Raji (cell line): ENCODE measurements at regions not wholly inside any gene's neighbourhood (a gene's known extent, or its start where the extent isn't known, plus 50 kb on each side); places are given as distances from the start of the nearest gene placed in this dataset.

Experiments used
- POLR2A ChIP-seq: IDR thresholded peaks from 2 replicates; pipeline ENCODE4 v1.6.1; 2011; ENCODE audit warnings: low read depth, low read length, control low read depth; ENCODE audit not compliant: insufficient read depth

DNA sequence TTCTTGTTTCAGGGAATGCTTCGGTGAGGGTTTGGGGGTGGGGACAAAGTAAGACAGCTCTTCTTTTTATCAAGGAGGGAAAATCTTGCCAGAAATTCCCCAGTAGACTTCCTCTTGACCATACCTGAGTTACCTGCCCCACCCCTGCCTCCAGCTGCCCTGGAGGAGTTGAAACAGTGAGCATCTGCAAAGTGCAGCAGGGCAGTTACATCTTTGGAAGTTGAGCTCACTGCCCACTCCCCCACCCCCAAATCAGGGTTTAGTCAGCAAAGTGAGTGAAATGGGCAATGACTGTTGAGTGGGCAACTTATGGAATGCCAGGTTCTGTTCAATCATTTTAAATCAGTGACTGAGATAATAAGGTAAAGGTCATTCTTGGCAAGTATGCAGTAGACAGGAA lies 98.8 kb downstream of the BANF2 start:
- TF ChIP-seq POLR2A, result no peak

DNA sequence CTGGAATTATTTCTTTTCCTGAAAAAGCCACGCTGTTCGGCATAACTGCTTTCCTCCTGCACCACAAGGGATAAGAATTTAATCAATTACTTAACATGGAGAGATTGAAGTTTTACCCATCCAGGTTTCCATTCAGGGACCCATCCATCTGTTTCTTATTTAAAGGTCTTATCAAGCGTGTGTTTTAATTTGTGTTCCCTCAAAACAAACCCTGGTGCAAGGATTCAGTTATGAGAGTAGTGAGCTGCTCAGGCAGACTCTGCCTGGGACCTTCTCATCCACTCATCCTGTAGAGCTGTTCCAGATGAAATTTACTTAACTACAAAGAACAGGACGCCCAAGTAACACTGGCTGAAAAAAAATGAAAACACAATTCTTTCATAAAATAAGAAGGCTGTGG lies 97.8 kb downstream of the BANF2 start:
- no peak for TF ChIP-seq POLR2A

DNA sequence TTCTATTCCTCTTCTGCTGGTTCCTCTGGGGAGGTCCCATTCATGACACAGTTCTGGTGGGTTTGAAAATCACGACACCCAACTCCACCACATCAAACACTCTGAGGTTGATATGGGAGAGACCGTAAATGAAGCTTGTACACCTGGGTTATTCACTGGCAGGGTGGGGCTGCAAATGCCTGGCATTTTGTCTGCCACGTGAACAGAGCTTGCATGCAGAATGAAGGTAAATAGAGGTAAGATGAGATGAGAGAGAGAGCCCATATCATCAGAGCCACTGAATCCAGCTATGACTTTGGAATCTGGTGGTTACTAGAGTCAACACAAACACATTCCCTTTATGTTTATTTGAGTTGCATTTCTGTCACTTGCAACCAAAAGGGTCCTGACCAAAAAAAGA lies 97.4 kb downstream of the BANF2 start:
- TF ChIP-seq POLR2A, result no peak

DNA sequence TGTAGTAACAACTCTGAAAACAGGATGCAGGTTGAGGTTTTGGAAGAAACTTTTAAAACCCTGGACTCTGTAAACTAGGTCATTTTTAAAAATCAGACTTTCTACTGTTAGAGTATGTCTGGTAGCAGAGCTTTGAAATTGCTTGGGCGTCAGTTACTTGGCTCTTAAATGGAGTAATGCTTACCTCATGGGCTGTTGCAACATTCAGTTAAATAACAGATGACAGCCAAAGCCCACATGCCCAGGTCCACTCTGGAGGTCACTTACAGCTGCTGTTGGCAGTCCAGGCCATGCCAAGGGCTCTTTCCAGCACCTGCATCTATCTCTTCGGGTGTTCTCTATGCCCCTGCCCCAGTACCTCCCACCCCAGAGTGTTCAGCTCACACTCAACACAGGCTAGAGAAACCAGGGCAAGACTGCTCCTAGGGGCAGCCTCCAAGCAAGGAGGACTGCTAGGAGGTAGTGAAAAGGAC lies 96.4 kb downstream of the BANF2 start:
- no peak for TF ChIP-seq POLR2A

DNA sequence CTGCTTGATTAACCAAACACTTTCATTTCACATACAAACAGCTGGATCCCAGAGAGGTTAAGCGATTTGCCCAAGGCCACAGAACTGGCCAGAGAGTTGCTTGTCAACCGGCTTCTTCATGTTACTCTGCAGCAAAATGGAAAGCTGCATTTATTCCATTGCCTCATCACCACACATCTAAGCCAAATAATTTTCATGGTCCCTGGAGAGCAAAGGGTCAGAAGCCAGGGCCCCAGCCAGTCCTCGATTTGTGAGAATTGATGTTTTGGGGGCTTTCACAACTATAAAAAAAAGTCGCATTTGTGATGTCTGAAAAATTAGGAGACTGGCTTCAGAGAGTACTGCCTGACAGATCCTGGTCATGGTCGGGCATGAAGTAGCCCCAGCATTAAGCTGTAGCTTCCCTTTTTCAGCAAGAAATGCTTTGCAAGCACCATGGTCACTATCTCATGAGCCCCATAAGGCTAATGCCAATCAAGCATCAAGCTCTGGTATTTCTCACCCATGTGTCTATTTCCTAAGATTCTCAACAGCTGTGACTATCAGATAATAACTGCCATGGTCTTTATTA lies 95.8 kb downstream of the BANF2 start:
- no peak for TF ChIP-seq POLR2A

DNA sequence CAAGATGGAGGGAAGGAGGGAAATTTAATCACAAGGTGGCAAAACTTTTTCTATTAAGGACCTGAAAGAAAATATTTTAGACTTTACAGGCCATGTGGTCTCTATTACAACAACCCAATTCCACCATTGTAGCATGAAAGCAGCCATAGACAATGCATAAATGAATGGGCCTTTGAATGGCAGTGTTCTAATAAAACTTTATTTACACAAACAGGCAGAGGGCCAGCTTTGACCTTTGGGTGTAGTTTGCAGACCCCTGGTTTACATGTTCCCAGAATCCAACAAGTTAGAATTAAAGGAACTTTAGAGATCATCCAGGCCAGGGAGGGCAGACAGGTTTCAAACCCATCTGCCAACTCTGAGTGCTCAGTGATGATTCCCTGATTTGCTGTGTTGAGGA lies 95.2 kb downstream of the BANF2 start:
- no peak for TF ChIP-seq POLR2A

DNA sequence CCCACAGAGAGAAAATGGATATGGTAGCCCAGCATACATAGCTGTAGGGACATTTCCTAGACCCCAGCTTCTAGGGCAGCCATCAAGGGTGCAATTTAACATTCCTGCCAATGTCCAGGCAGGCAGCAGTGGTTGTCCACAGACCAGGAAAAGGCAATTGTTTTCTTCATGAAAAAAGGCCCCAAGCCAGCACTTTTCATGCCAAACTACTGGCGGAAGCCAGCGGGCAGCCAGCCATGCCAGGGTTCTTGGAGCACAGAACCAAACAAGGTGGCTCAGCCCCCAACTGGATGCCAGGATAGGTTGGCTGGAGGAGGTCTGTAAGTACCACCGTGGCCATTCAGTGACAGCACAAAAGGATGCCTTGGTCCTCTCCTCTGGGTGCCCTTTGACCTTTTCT lies 94.6 kb downstream of the BANF2 start:
- TF ChIP-seq POLR2A, result no peak

DNA sequence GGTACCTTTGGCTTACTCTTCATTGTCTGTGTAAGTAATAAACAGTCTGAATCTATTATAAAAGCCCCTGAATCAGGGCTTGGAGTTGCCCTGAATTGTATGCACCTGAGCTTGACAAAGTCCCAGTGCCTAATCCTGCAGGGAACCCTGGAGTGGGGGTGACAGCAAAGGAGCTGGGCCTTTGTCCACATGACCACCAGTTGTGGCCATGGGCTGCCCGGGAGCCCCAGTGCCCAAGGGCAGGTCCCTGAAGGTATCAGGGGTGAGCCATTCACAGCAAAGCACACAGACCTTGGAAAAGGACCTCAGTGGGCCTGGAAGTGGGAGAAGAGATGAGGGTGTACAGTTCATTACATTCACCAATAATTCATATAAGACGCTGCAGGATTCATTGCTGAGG lies 94.2 kb downstream of the BANF2 start:
- no peak for TF ChIP-seq POLR2A

DNA sequence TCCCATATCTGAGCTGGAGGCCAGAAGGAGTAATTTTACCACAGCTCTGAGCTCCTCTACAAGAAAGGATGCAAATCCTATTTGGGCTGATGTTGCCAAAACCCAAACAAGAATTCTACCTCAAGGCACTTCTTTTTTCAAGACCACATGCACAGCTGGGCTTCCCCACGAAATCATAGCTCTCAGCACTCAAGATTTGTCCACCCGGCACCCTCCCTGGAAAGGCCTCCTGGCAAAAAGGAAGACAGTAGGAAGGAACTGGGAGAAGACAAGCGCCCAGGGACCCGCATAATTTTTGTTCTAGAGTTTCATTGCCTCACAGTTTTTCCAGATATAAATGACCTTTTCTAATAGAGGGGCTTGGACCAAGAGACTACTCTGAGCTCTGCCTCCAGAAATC lies 90.5 kb downstream of the BANF2 start:
- TF ChIP-seq POLR2A, result no peak

DNA sequence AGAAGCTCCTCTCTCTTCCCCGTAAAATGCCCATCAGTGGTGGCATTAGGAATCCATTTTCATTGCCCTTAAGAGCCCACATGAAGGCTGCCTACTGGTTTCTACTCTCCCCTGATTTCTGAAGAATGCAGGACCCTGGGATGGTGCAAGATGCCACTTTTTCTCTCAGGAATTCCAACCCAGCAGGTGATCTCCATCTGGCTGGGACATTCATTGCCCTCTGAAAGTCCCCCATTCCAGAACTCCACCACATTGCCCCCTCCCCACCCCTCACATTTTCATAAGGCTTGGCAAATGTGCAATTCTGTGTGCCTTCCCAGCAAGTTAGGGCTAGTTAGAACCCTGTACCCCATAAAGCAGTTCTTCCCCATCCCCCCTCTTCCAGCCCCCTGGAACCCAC lies 88.0 kb downstream of the BANF2 start:
- TF ChIP-seq POLR2A, result no peak

DNA sequence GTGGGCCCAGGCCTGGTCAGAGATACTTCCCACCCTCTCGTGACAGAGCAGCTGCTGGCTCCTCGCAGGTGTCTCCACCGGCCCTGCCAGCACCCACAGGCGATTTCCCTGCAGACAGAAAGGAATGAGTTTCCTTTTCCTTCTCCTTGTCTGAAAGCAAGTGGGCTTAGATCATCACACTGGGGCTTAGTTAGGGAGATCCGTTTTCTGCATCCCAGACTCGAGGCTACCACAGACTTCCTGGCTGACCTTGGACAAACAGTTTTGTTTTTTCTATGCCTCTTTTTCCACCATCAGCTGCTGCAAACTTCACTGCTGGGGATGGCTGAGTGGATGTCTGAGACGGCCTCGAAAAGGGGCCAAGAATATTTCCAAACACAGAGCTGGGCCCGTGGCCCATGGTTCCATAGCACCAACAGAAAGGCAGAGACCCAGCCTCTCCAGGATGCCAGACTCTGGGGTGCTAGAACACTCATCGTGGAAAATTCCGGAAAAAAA lies 86.5 kb downstream of the BANF2 start:
- no peak for TF ChIP-seq POLR2A
